Mesothelial cell of epicardium (in vitro differentiated cells): ENCODE measurements at regions not wholly inside any gene's neighbourhood (a gene's known extent, or its start where the extent isn't known, plus 50 kb on each side); places are given as distances from the start of the nearest gene placed in this dataset.
"Not testable (repeated sequence)": the region's sequence is repeated elsewhere in the genome, so short reads cannot be mapped to it uniquely, and the experiment has no call there.

ENCODE experiments used
- DNase-seq, 2 experiments: peaks; one replicate each; pipeline ENCODE4 v3.0.0; 2021; ENCODE audit warnings: low spot score in 2 of 2; ENCODE audit not compliant: unreplicated experiment in 2 of 2
- H3K27ac Mint-ChIP-seq: 2 replicates; pipeline ENCODE4 v1.8.0; 2021; ENCODE audit warnings: mixed read lengths
- H3K27me3 Mint-ChIP-seq: 2 replicates; pipeline ENCODE4 v1.8.0; 2021; ENCODE audit warnings: low read depth, mixed read lengths
- H3K36me3 Mint-ChIP-seq: 2 replicates; pipeline ENCODE4 v1.8.0; 2021; ENCODE audit warnings: mixed read lengths
- H3K4me1 Mint-ChIP-seq: 2 replicates; pipeline ENCODE4 v1.8.0; 2021; ENCODE audit warnings: mixed read lengths
- H3K4me3 Mint-ChIP-seq: 2 replicates; pipeline ENCODE4 v1.8.0; 2021; ENCODE audit warnings: mild to moderate bottlenecking, moderate library complexity, mixed read lengths
- H3K9me3 Mint-ChIP-seq: 2 replicates; pipeline ENCODE4 v1.8.0; 2021; ENCODE audit warnings: mixed read lengths
- TF ChIP-seq, protein P1 (sequence below): fragments of 200-600 bp; sonication (generic); IDR thresholded peaks from one replicate; pipeline ENCODE4 v1.5.0; 2021; ENCODE audit warnings: antibody characterized with exemption; ENCODE audit not compliant: unreplicated experiment

DNA sequence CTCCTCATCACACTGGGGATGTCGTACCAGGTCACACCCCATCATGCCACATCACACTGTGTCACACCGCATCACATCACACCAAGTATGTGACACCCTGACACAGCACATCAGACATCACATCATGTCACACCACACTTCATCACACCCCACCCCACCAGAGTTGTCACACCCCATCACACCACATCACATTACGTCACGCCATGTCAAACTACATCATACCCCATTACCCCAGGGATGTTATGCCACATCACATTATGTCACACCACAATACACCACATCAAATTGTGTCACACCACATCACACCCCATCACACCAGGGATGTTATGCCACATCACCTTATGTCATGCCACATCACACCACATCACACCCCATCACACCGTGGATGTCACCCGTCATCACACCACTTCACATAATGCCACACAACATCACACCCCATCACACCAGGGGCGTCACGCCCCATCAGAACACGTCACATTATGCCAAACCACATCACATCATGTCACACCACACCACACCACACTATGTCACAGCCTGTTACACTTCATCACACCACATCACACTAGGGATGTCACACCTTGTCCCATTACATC lies 133.6 kb downstream of the TMEM121 start:
- Mint-ChIP-seq H3K36me3 (peaks cover 7% of the 10 kb centered on the region), H3K4me3 (no peak overlapping the region), H3K27ac (no peak overlapping the region), H3K4me1 (no peaks in the 10 kb centered on the region), H3K9me3 (peaks cover 52% of the 10 kb centered on the region), H3K27me3 (no peaks in the 10 kb centered on the region)
- DNase-seq = no peak
- TF ChIP-seq, protein P1, sequence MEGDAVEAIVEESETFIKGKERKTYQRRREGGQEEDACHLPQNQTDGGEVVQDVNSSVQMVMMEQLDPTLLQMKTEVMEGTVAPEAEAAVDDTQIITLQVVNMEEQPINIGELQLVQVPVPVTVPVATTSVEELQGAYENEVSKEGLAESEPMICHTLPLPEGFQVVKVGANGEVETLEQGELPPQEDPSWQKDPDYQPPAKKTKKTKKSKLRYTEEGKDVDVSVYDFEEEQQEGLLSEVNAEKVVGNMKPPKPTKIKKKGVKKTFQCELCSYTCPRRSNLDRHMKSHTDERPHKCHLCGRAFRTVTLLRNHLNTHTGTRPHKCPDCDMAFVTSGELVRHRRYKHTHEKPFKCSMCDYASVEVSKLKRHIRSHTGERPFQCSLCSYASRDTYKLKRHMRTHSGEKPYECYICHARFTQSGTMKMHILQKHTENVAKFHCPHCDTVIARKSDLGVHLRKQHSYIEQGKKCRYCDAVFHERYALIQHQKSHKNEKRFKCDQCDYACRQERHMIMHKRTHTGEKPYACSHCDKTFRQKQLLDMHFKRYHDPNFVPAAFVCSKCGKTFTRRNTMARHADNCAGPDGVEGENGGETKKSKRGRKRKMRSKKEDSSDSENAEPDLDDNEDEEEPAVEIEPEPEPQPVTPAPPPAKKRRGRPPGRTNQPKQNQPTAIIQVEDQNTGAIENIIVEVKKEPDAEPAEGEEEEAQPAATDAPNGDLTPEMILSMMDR = no peak

DNA sequence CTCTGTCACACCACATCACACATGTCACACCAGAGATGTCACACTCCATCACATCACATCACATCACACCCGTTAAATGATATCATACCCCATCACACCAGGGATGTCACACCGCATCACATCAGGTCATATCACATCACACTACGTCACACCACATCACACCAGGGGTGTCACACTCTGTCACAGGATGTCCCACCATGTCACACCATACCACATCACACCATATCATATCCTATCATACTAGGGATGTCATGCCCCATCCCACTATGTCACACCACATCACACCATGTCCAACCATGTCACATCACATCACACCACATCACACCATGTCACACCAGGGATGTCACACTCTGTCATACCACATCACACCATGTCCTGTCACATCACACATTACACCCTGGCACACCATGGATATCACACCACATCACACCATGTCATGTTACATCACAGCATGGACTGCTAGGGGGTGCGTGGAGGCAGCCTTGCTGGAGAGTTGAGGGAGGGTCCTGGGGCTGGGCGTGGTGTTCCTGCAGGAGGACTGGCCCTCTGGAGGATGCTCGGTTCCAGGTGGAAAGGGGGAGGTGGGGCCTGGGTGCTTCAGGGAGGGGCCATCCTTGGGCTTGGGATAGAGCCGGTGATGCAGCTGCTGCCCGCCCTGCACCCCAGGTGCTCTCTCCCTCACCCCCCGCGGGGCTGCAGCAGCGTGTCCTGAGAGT lies 134.6 kb downstream of the TMEM121 start:
- Mint-ChIP-seq H3K4me3 (no peak overlapping the region), H3K27me3 (no peaks in the 10 kb centered on the region), H3K4me1 (no peaks in the 10 kb centered on the region), H3K9me3 (peaks cover 48% of the 10 kb centered on the region), H3K36me3 (peaks cover 7% of the 10 kb centered on the region), H3K27ac (no peak overlapping the region)
- TF ChIP-seq, protein P1 = no peak
- no peak for DNase-seq

GRCh38 chr14:105662043-105662442 lies 135.7 kb downstream of the TMEM121 start:
- not testable (repeated sequence) for H3K27me3 Mint-ChIP-seq, H3K36me3 Mint-ChIP-seq
- H3K9me3 Mint-ChIP-seq = peaks cover 45% of the 10 kb centered on the region

DNA sequence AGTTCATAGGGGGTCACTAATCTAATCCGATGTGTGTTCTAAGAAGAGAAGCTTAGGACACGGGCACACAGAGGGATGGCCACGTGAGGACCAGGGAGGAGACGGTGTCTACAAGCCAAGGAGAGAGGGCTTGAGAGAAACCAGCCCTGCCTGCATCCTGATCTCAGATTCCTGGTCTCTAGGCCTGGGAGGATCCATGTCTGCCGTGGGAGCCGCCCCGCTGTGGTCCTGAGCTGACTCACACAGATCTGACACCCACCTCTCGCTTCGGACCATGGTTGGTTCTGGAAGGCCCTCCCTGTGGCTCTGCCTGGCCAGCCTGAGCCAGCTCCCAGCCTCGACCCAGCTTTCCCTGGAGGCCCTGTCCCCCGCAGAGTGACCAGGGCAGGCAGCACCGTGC lies 136.2 kb downstream of the TMEM121 start:
- not testable (repeated sequence) for H3K36me3 Mint-ChIP-seq, H3K4me1 Mint-ChIP-seq, H3K4me3 Mint-ChIP-seq, DNase-seq, H3K27ac Mint-ChIP-seq, H3K27me3 Mint-ChIP-seq
- H3K9me3 Mint-ChIP-seq = peaks cover 39% of the 10 kb centered on the region

More at GRCh38 chr14:105662043-105662442, 135.7 kb downstream of the TMEM121 start:
- not testable (repeated sequence) for DNase-seq, H3K4me1 Mint-ChIP-seq, H3K4me3 Mint-ChIP-seq, H3K27ac Mint-ChIP-seq

GRCh38 chr14:105663323-105663722 lies 136.9 kb downstream of the TMEM121 start:
- not testable (repeated sequence) for H3K36me3 Mint-ChIP-seq, H3K27ac Mint-ChIP-seq, H3K4me1 Mint-ChIP-seq, DNase-seq, H3K4me3 Mint-ChIP-seq, H3K27me3 Mint-ChIP-seq
- peaks cover 32% of the 10 kb centered on the region for H3K9me3 Mint-ChIP-seq

- peaks cover 30% of the 10 kb centered on the region for H3K9me3 Mint-ChIP-seq
- H3K4me1 Mint-ChIP-seq, H3K27ac Mint-ChIP-seq, H3K36me3 Mint-ChIP-seq, DNase-seq, H3K27me3 Mint-ChIP-seq, H3K4me3 Mint-ChIP-seq: not testable (repeated sequence)
Observed at GRCh38 chr14:105663818-105664596, 137.6 kb downstream of the TMEM121 start.

GRCh38 chr14:105664691-105665090 lies 138.3 kb downstream of the TMEM121 start:
- no peak overlapping the region for H3K4me3 Mint-ChIP-seq
- no peak overlapping the region for H3K27ac Mint-ChIP-seq
- peaks cover 24% of the 10 kb centered on the region for H3K9me3 Mint-ChIP-seq
- no peaks in the 10 kb centered on the region for H3K4me1 Mint-ChIP-seq
- H3K27me3 Mint-ChIP-seq = no peaks in the 10 kb centered on the region
- no peak for DNase-seq
- peaks cover 6% of the 10 kb centered on the region for H3K36me3 Mint-ChIP-seq
- TF ChIP-seq, protein P1 = no peak
